SKM-1 (cell line): ENCODE measurements at regions not wholly inside any gene's neighbourhood (a gene's known extent, or its start where the extent isn't known, plus 50 kb on each side); places are given as distances from the start of the nearest gene placed in this dataset.
"Not testable (repeated sequence)": the region's sequence is repeated elsewhere in the genome, so short reads cannot be mapped to it uniquely, and the experiment has no call there.

ENCODE experiments used
- DNase-seq: peaks from one replicate; lab custom pipeline; 2025; ENCODE audit not compliant: unreplicated experiment; lab: John Stamatoyannopoulos, UW

- no peak for DNase-seq
These were observed 133.5 kb upstream of the KRAS start for GRCh38 chr12:25384038-25384892.

GRCh38 chr12:25382311-25383106 is 131.8 kb upstream of the KRAS start:
- no peak for DNase-seq

DNA sequence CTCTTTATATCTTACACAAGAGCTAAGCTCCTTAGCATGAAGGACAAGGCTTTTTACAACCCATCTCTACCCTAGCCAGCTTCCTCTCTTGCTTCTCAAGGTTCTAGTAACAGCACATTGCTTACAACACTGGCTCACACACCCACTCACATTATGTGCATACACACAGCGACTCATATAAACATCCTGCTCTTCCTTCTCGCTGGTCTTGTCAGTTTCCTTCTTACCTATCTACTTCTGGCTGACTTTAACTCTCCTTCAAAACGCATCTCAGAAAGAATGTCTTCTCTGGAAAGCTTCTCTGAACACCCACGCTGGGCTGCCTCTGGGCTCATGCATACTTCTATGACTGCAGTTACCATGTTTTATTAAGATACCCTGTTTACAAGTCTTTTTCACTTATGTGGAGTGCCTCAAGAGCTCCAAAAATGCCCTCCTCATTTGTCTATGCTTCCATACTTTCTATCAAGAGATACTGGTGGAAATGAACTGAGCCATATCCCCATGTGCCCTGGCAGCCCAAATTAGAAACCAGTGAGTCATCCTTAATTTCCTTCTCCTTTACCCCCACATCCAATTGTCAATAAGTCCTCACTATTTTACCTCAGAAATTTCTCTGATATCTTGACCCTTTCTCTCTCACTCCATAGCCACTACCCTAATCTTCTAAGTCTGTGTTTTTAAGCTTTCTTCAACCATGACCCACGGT is 126.9 kb upstream of the KRAS start:
- DNase-seq, result no peak

GRCh38 chr12:25376985-25377384 is 126.3 kb upstream of the KRAS start:
- no peak for DNase-seq

DNA sequence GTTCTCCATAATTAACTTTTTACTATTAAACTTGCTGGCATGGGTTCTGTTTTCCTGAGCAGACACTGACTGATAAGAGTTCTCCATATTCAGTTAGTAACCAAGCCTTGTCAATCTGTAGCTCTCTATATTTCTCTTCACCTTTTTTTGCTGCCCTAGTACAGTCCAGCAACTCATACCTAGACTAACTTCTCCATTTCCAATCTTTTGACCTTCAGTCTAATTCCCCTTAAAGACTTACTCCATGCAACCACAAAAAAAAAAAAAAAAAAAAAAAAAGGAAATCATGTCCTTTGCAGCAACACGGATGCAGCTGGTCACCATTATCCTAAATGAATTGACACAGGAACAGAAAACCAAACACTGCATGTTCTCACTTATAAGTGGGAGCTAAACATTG is 125.7 kb upstream of the KRAS start:
- DNase-seq, result no peak

- DNase-seq, result no peak
These were observed 122.5 kb upstream of the KRAS start for GRCh38 chr12:25372969-25373817.

DNA sequence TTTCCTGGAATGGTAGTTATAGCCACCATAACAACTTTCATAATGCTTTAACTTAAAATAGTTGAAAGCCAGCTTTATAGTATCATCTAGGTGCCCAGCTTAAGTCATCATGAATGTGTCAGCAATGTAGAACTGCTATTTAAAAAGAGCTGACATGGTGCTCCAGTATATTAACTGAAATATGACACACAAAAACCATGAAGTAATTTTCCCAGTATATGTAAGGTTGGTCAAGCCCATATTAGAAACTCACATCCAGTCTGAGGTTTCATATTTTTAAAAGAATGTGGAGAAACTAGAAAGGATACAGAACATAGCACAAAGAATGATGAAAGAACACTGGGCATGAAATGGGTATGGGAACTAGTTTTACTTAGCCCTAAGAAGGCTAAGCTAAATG is 121.3 kb upstream of the KRAS start:
- no peak for DNase-seq

GRCh38 chr12:25368557-25368956 is 117.8 kb upstream of the KRAS start:
- no peak for DNase-seq

- DNase-seq, result no peak
These were observed 115.4 kb upstream of the KRAS start for GRCh38 chr12:25366122-25366521.

- DNase-seq, result no peak
These were observed 114.6 kb upstream of the KRAS start for GRCh38 chr12:25365340-25365730.

DNA sequence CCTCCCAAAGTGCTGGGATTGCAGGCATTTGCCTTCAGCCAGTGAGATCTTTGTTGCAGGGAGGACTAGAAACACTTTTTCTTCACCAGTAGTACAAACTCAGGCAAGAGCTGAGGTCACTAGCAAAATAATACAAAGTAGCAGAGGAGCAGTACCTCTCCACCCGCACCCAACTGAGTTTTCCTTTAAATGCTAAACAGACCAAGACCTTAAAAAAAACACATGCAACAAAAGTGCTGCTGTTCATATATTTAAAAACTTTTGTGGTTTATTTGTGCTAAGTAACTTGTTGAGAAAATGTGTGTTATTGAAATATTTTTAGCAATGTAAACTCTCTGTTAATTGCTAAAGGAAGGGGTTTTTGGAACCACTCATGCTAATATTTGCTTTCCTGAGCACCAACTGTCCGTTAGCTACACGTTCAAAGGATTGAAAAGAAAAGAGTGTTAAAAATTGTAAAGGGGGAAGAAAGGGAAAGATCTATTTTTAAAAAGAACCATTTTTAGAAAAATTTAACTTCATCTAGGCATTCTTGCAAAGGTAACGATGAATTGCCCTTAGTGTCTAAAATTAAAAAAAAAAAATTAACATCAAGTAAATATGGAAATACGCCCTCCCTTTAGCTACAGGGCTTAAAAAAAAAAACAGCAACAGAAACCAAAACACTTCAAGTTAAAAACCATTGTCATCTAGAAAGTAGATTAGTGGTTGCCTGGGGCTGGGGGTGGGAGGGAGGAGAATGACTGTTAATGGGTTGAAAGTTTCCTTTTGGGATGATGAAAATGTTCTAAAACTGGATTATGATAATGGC is 114.0 kb upstream of the KRAS start:
- DNase-seq, result no peak

DNA sequence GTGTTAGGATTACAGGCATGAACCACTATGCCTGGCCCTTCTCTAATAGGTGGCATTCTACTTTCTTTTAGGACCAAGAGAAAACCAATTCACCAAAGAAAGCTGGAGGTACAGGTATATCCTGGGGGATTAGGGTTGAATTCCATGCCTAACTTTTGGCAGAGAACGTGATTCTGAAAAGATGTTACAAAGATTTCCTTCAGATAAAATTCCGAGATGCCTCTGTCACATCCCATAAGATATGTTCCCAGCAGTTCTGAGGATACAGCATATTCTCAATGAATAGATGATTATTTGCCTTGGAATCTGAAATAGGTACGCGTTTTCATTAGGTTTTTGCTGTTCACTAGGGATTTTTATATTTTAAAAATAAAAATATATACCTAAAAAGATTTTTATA is 111.9 kb upstream of the KRAS start:
- DNase-seq, result no peak

GRCh38 chr12:25361511-25361910 is 110.8 kb upstream of the KRAS start:
- no peak for DNase-seq

DNA sequence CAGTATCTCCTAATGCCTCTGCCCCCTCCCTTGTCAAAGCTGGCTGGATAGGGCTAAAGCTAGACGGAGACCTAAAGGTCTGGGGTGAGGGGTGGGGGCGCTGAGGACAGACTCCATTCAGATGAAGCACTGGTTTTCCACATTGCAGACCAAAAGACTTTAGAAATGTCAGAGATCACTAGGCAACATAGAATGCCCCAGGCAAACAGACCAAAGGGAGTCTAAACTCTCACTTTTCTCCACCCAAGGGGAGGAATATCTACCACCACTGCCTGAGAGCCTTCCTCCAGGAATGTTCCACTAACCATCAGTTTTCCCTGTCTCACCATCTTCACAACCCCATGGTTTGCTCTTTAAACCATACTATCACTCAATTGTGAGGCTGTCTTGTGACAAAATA is 106.9 kb upstream of the KRAS start:
- no peak for DNase-seq

- DNase-seq, result not testable (repeated sequence)
These were observed 102.2 kb upstream of the KRAS start for GRCh38 chr12:25352942-25353341.

- no peak for DNase-seq
These were observed 101.6 kb upstream of the KRAS start for GRCh38 chr12:25352083-25352918.

DNA sequence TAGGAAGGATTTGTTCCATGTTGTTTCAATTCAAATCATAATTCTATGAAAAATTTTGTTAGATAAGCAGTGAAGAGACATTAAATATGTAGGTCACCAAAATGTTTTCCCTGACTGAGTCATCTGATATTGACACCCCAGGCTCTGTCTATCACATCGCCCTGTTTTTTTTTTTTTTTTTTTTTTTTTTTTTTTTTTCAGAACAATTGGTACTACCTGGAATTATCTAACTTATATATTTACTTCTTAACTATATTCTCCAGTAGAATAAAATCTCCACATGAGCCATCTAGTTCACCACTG is 97.8 kb upstream of the KRAS start:
- no peak for DNase-seq

GRCh38 chr12:25347716-25348592 is 97.2 kb upstream of the KRAS start:
- DNase-seq, result no peak
